DND-41 (cell line): ENCODE measurements at regions not wholly inside any gene's neighbourhood (a gene's known extent, or its start where the extent isn't known, plus 50 kb on each side); places are given as distances from the start of the nearest gene placed in this dataset.

ENCODE experiments used
- ATAC-seq: fragments of 200-7000 bp; cut with Tn5 transposase; 3 replicates; pipeline ENCODE4 v1.9.1; 2021; ENCODE audit warnings: low read depth; ENCODE audit not compliant: insufficient read depth
- DNase-seq: peaks from one replicate; pipeline ENCODE4 v3.0.0-alpha.2; 2020
- H2AFZ ChIP-seq: 2 replicates; pipeline ENCODE4 v1.6.0; 2012; ENCODE audit warnings: low read depth, low read length
- H3K27ac ChIP-seq: 2 replicates; pipeline ENCODE4 v1.5.1; 2012; ENCODE audit warnings: low read length, inconsistent platforms
- H3K27me3 ChIP-seq: fragments of 200-600 bp; sonication (generic); 2 replicates; pipeline ENCODE4 v1.6.0; 2012; ENCODE audit warnings: low read length, mild to moderate bottlenecking, inconsistent platforms; ENCODE audit not compliant: insufficient read depth, poor library complexity
- H3K36me3 ChIP-seq: 2 replicates; pipeline ENCODE4 v1.5.1; 2012; ENCODE audit warnings: low read length, inconsistent platforms; ENCODE audit not compliant: insufficient read depth
- H3K4me1 ChIP-seq: 2 replicates; pipeline ENCODE4 v1.5.1; 2012; ENCODE audit warnings: mild to moderate bottlenecking, low read length; ENCODE audit not compliant: insufficient read depth
- H3K4me2 ChIP-seq: 2 replicates; pipeline ENCODE4 v1.6.0; 2012; ENCODE audit warnings: mild to moderate bottlenecking, moderate library complexity, low read length, inconsistent platforms; ENCODE audit not compliant: insufficient read depth
- H3K4me3 ChIP-seq, 2 experiments: fragments of 200-600 bp in 1 of 2; shearing (Covaris generic) in 1 of 2; 2 replicates each; pipeline ENCODE4 v1.5.1; 2012 to 2016; ENCODE audit warnings: inconsistent platforms in 2 of 2, low read length in 2 of 2, mild to moderate bottlenecking in 2 of 2, low read depth in 1 of 2, moderate library complexity in 1 of 2
- H3K79me2 ChIP-seq: 2 replicates; pipeline ENCODE4 v1.6.0; 2012; ENCODE audit warnings: low read length, inconsistent platforms; ENCODE audit not compliant: insufficient read depth
- H3K9ac ChIP-seq: 2 replicates; pipeline ENCODE4 v1.6.0; 2012; ENCODE audit warnings: low read depth, mild to moderate bottlenecking, inconsistent platforms, low read length, moderate library complexity
- H3K9me3 ChIP-seq: 2 replicates; pipeline ENCODE4 v1.5.1; 2012; ENCODE audit warnings: low read length, moderate library complexity, mild to moderate bottlenecking, inconsistent platforms; ENCODE audit not compliant: insufficient read depth, severe bottlenecking
- H4K20me1 ChIP-seq: 2 replicates; pipeline ENCODE4 v1.6.0; 2012; ENCODE audit warnings: low read length; ENCODE audit not compliant: insufficient read depth
- EZH2 ChIP-seq: IDR thresholded peaks from 3 replicates; pipeline ENCODE4 v1.6.1; 2012; ENCODE audit warnings: borderline replicate concordance, low read depth, mild to moderate bottlenecking, moderate library complexity, low read length, inconsistent platforms; ENCODE audit not compliant: severe bottlenecking
- TF ChIP-seq, protein P1 (sequence below): IDR thresholded peaks from 2 replicates; pipeline ENCODE4 v1.5.1; 2012; ENCODE audit warnings: borderline replicate concordance, low read length, moderate library complexity, mild to moderate bottlenecking; ENCODE audit not compliant: poor library complexity, severe bottlenecking; ENCODE audit errors: extremely low read depth

GRCh38 chr20:53755733-53756531 is 162.3 kb upstream of the ZNF217 start:
- Histone ChIP-seq H3K4me2 (no peak overlapping the region), H2AFZ (no peak overlapping the region), H3K4me1 (peaks cover 52% of the 10 kb centered on the region)

GRCh38 chr20:53753880-53754459 is 160.3 kb upstream of the ZNF217 start:
- peak overlapping the region; percentile 7; the same call in 1 of the 2 replicates for H2AFZ ChIP-seq
- H3K79me2 ChIP-seq: no peaks in the 10 kb centered on the region
- no peak overlapping the region for H3K9ac ChIP-seq
- H3K4me3 ChIP-seq: no peak overlapping the region
- no peaks in the 10 kb centered on the region for H3K27me3 ChIP-seq
- no peaks in the 10 kb centered on the region for H3K9me3 ChIP-seq
- H3K27ac ChIP-seq: peak overlapping the region; percentile 67
- ATAC-seq: no peak
- peaks cover 63% of the 10 kb centered on the region for H3K4me1 ChIP-seq
- H3K4me2 ChIP-seq: no peak overlapping the region
- H3K36me3 ChIP-seq: no peaks in the 10 kb centered on the region
- no peak for DNase-seq
- H4K20me1 ChIP-seq: no peaks in the 10 kb centered on the region
- TF ChIP-seq, protein P1, sequence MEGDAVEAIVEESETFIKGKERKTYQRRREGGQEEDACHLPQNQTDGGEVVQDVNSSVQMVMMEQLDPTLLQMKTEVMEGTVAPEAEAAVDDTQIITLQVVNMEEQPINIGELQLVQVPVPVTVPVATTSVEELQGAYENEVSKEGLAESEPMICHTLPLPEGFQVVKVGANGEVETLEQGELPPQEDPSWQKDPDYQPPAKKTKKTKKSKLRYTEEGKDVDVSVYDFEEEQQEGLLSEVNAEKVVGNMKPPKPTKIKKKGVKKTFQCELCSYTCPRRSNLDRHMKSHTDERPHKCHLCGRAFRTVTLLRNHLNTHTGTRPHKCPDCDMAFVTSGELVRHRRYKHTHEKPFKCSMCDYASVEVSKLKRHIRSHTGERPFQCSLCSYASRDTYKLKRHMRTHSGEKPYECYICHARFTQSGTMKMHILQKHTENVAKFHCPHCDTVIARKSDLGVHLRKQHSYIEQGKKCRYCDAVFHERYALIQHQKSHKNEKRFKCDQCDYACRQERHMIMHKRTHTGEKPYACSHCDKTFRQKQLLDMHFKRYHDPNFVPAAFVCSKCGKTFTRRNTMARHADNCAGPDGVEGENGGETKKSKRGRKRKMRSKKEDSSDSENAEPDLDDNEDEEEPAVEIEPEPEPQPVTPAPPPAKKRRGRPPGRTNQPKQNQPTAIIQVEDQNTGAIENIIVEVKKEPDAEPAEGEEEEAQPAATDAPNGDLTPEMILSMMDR: no peak

More at GRCh38 chr20:53755733-53756531, 162.3 kb upstream of the ZNF217 start:
- Histone ChIP-seq H3K27ac (peak overlapping the region; percentile 13; the same call in 1 of the 2 replicates), H3K27me3 (no peaks in the 10 kb centered on the region), H3K9me3 (no peaks in the 10 kb centered on the region), H3K36me3 (no peaks in the 10 kb centered on the region), H3K79me2 (no peaks in the 10 kb centered on the region), H3K9ac (no peak overlapping the region), H3K4me3 (no peak overlapping the region), H4K20me1 (no peaks in the 10 kb centered on the region)
- DNase-seq (no peak), ATAC-seq (no peak)
- no peak for TF ChIP-seq EZH2
- TF ChIP-seq, protein P1: peak; percentile 28

DNA sequence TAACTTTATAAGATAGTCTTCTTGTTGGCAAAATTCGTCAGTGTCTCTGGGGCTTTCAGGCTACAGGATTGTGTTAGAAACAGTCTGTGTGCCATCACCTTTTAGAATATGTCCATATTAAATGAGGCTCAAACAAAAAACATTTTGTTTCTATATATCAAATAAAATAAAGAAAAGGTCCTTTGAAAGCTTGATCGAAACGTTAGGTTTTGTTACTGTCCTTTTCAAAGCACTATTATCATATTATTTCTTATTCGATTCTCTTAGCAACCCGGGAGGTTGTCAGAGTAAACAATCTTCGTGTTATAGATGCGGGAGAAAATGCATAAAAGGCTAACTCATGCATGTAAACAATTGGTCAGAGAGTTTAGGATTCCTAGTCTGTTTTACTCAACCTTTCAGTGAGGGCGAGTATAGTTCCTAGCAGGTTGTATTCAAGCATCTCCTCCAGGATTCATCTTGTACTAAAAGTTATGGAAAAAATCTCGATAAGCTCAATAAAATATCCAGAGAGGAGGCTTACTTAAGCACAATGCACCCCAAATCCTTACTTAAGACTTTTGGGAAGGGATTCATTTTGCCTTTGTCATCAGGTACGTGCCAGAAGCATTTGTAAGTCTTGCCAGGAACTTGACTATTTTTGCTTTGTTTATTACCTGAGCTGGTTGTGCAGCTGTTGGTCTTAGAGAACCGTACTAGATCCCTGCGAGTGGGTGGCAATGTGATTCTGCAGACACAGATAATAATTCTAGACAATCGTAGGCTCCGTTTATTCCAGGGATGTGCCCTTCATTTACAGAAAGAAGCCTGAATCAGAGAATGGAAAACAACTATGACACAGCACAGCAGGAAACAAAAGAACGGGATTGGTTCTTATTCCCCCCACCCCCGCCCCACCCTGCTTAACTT is 159.6 kb upstream of the ZNF217 start:
- no peaks in the 10 kb centered on the region for H3K79me2 ChIP-seq
- H3K36me3 ChIP-seq: no peaks in the 10 kb centered on the region
- no peak overlapping the region for H3K4me3 ChIP-seq
- peak overlapping the region; percentile 57 for H2AFZ ChIP-seq
- H4K20me1 ChIP-seq: no peaks in the 10 kb centered on the region
- ATAC-seq (no peak), DNase-seq (no peak)
- H3K9ac ChIP-seq: no peak overlapping the region
- TF ChIP-seq, protein P1: no peak
- TF ChIP-seq EZH2: no peak
- H3K4me2 ChIP-seq: no peak overlapping the region
- H3K27ac ChIP-seq: peak overlapping the region; percentile 86
- peaks cover 69% of the 10 kb centered on the region for H3K4me1 ChIP-seq
- no peaks in the 10 kb centered on the region for H3K9me3 ChIP-seq
- H3K27me3 ChIP-seq: no peaks in the 10 kb centered on the region
